GM23248 (cell line): ENCODE measurements at regions not wholly inside any gene's neighbourhood (a gene's known extent, or its start where the extent isn't known, plus 50 kb on each side); places are given as distances from the start of the nearest gene placed in this dataset.

Experiments used
- DNase-seq: peaks from one replicate; pipeline ENCODE4 v3.0.0-alpha.2; 2015
- H2AFZ ChIP-seq: fragments of 200-600 bp; sonication (generic); 2 replicates; pipeline ENCODE4 v1.6.1; 2016; ENCODE audit warnings: antibody characterized with exemption
- H3F3A ChIP-seq: fragments of 200-600 bp; sonication (generic); 2 replicates; pipeline ENCODE4 v1.6.1; 2016; ENCODE audit warnings: mild to moderate bottlenecking, antibody characterized with exemption, mixed run types; ENCODE audit not compliant: insufficient read depth
- H3K27ac ChIP-seq: fragments of 200-600 bp; sonication (generic); 2 replicates; pipeline ENCODE4 v1.5.1; 2016; ENCODE audit warnings: mild to moderate bottlenecking
- H3K27me3 ChIP-seq: fragments of 200-600 bp; sonication (generic); replicated peaks from 2 replicates; pipeline ENCODE4 v1.6.1; 2016; ENCODE audit warnings: mild to moderate bottlenecking; ENCODE audit not compliant: insufficient read depth
- H3K36me3 ChIP-seq: fragments of 200-600 bp; sonication (generic); 2 replicates; pipeline ENCODE4 v1.6.1; 2016; ENCODE audit warnings: low read depth, mild to moderate bottlenecking
- H3K4me1 ChIP-seq: fragments of 200-600 bp; sonication (generic); 2 replicates; pipeline ENCODE4 v1.6.1; 2016; ENCODE audit warnings: mild to moderate bottlenecking; ENCODE audit not compliant: insufficient read depth
- H3K4me2 ChIP-seq: fragments of 200-600 bp; sonication (generic); one replicate; pipeline ENCODE4 v1.6.1; 2016; ENCODE audit warnings: mild to moderate bottlenecking; ENCODE audit not compliant: unreplicated experiment
- H3K4me3 ChIP-seq: fragments of 200-600 bp; sonication (generic); 2 replicates; pipeline ENCODE4 v1.5.1; 2016; ENCODE audit warnings: mild to moderate bottlenecking
- H3K79me2 ChIP-seq: fragments of 200-600 bp; sonication (generic); 2 replicates; pipeline ENCODE4 v1.6.1; 2016; ENCODE audit warnings: mild to moderate bottlenecking; ENCODE audit not compliant: insufficient read depth
- H3K9ac ChIP-seq: fragments of 200-600 bp; sonication (generic); 2 replicates; pipeline ENCODE4 v1.6.1; 2016; ENCODE audit warnings: mild to moderate bottlenecking
- H3K9me2 ChIP-seq: fragments of 200-600 bp; sonication (generic); 2 replicates; pipeline ENCODE4 v1.6.1; 2016; ENCODE audit warnings: mixed run types, mild to moderate bottlenecking, moderate library complexity; ENCODE audit not compliant: insufficient read depth
- H3K9me3 ChIP-seq: fragments of 200-600 bp; sonication (generic); one replicate; pipeline ENCODE4 v1.6.1; 2017; ENCODE audit warnings: low read depth
- H4K20me1 ChIP-seq: fragments of 200-600 bp; sonication (generic); 2 replicates; pipeline ENCODE4 v1.6.0; 2016; ENCODE audit not compliant: insufficient read depth
- EZH2 ChIP-seq: fragments of 200-600 bp; sonication (generic); IDR thresholded peaks from 2 replicates; pipeline ENCODE4 v1.6.1; 2018; ENCODE audit warnings: antibody characterized with exemption, mild to moderate bottlenecking; ENCODE audit not compliant: insufficient read depth, poor library complexity, severe bottlenecking
- EZH2phosphoT487 ChIP-seq: fragments of 200-600 bp; sonication (generic); IDR thresholded peaks from 2 replicates; pipeline ENCODE4 v1.6.1; 2018; ENCODE audit warnings: antibody characterized with exemption, moderate library complexity, mild to moderate bottlenecking, low read depth; ENCODE audit not compliant: insufficient read depth
- WGBS, 2 experiments: methylation state at CpG; one replicate each; pipeline ENCODE4 v1.1.6; 2015 to 2017; ENCODE audit warnings: low lambda C conversion rate in 2 of 2, low coverage in 1 of 2; ENCODE audit errors: missing lambda C conversion rate in 2 of 2; 5-methylcytosine and 5-hydroxymethylcytosine counted together
- in situ Hi-C: fragments of 300-500 bp; cut with MboI; formaldehyde crosslinking; loops from 2 replicates; pipeline ENCODE4 v1.15.0; 2020

- peaks cover 18% of the 10 kb centered on the region for H3F3A ChIP-seq
- H3K9me3 ChIP-seq, result no peaks in the 10 kb centered on the region
- TF ChIP-seq EZH2phosphoT487, result no peak
- TF ChIP-seq EZH2, result no peak
- H3K79me2 ChIP-seq, result no peaks in the 10 kb centered on the region
- H3K27me3 ChIP-seq, result no peaks in the 10 kb centered on the region
- peak overlapping the region; percentile 45; the same call in 1 of the 2 replicates for H3K4me3 ChIP-seq
- H3K36me3 ChIP-seq, result no peaks in the 10 kb centered on the region
- peak overlapping the region; percentile 58 for H3K27ac ChIP-seq
- in situ Hi-C loops, result loop anchor here (25.0 kb wide), 1 partner anchor 413 kb away; no protein-coding TSS in a partner anchor
- peak; percentile 58 for DNase-seq
- peaks cover 23% of the 10 kb centered on the region for H3K4me1 ChIP-seq
- H2AFZ ChIP-seq, result peak overlapping the region; percentile 45
- H3K9ac ChIP-seq, result no peak overlapping the region
- WGBS, 2 experiments, result 16 to 28% methylated on average over 2 of the region's 2 CpGs
- peak overlapping the region; percentile 70 for H3K4me2 ChIP-seq
- H4K20me1 ChIP-seq, result no peaks in the 10 kb centered on the region
- no peaks in the 10 kb centered on the region for H3K9me2 ChIP-seq
Observed at GRCh38 chr4:103499094-103499493, 220.7 kb downstream of the TACR3 start.

- DNase-seq, result peak; percentile 74
- Histone ChIP-seq H3K27ac (peak overlapping the region; percentile 58), H3K9ac (no peak overlapping the region), H3K4me2 (peak overlapping the region; percentile 70), H3K9me3 (no peaks in the 10 kb centered on the region), H2AFZ (peak overlapping the region; percentile 45), H3K79me2 (no peaks in the 10 kb centered on the region), H3K36me3 (no peaks in the 10 kb centered on the region), H3K27me3 (no peaks in the 10 kb centered on the region), H3K4me1 (peaks cover 23% of the 10 kb centered on the region), H3K9me2 (no peaks in the 10 kb centered on the region), H3K4me3 (peak overlapping the region; percentile 45), H3F3A (peaks cover 18% of the 10 kb centered on the region), H4K20me1 (no peaks in the 10 kb centered on the region)
- TF ChIP-seq EZH2, result no peak
- TF ChIP-seq EZH2phosphoT487, result no peak
- in situ Hi-C loops, result loop anchor here (25.0 kb wide), 1 partner anchor 414 kb away; no protein-coding TSS in a partner anchor
- WGBS, 2 experiments, result 3 to 10% methylated on average over 8 of the region's 8 CpGs
Observed at GRCh38 chr4:103498161-103499070, 221.4 kb downstream of the TACR3 start.

- 36 to 65% methylated on average over 1 of the region's 1 CpG for WGBS, 2 experiments
- DNase-seq, result peak; percentile 7
- Histone ChIP-seq H3K9me2 (no peaks in the 10 kb centered on the region), H3F3A (peaks cover 18% of the 10 kb centered on the region), H3K79me2 (no peaks in the 10 kb centered on the region), H3K36me3 (no peaks in the 10 kb centered on the region), H3K27ac (no peak overlapping the region), H4K20me1 (no peaks in the 10 kb centered on the region), H3K27me3 (no peaks in the 10 kb centered on the region), H3K9ac (no peak overlapping the region), H3K4me2 (peak overlapping the region; percentile 70), H3K9me3 (no peaks in the 10 kb centered on the region), H2AFZ (no peak overlapping the region), H3K4me1 (peaks cover 23% of the 10 kb centered on the region), H3K4me3 (no peak overlapping the region)
- in situ Hi-C loops, result loop anchor here (25.0 kb wide), 1 partner anchor 415 kb away; no protein-coding TSS in a partner anchor
- no peak for TF ChIP-seq EZH2phosphoT487
- no peak for TF ChIP-seq EZH2
Observed at GRCh38 chr4:103497692-103498091, 222.1 kb downstream of the TACR3 start.

GRCh38 chr4:103496800-103497199 is 223.0 kb downstream of the TACR3 start:
- no peak overlapping the region for H3K27ac ChIP-seq

More at GRCh38 chr4:103496800-103497199, 223.0 kb downstream of the TACR3 start:
- H3K27me3 ChIP-seq, result no peaks in the 10 kb centered on the region
- TF ChIP-seq EZH2phosphoT487, result no peak
- no peak for TF ChIP-seq EZH2
- H3K9me2 ChIP-seq, result no peaks in the 10 kb centered on the region
- no peaks in the 10 kb centered on the region for H4K20me1 ChIP-seq
- no peak overlapping the region for H3K4me2 ChIP-seq
- H3K79me2 ChIP-seq, result no peaks in the 10 kb centered on the region
- no peak overlapping the region for H3K9ac ChIP-seq
- H3K4me3 ChIP-seq, result no peak overlapping the region
- H3F3A ChIP-seq, result peaks cover 18% of the 10 kb centered on the region
- H3K36me3 ChIP-seq, result no peaks in the 10 kb centered on the region
- peaks cover 23% of the 10 kb centered on the region for H3K4me1 ChIP-seq
- no peaks in the 10 kb centered on the region for H3K9me3 ChIP-seq
- H2AFZ ChIP-seq, result no peak overlapping the region
- in situ Hi-C loops, result loop anchor here (25.0 kb wide), 1 partner anchor 416 kb away; no protein-coding TSS in a partner anchor
- WGBS, 2 experiments, result 85 to 88% methylated on average over 5 of the region's 5 CpGs
- DNase-seq, result no peak
